Fibroblast of skin of scalp (primary cell): ENCODE measurements at regions not wholly inside any gene's neighbourhood (a gene's known extent, or its start where the extent isn't known, plus 50 kb on each side); places are given as distances from the start of the nearest gene placed in this dataset.

ENCODE experiments used
- DNase-seq: peaks from one replicate; pipeline ENCODE4 v3.0.0-alpha.2; 2013

DNA sequence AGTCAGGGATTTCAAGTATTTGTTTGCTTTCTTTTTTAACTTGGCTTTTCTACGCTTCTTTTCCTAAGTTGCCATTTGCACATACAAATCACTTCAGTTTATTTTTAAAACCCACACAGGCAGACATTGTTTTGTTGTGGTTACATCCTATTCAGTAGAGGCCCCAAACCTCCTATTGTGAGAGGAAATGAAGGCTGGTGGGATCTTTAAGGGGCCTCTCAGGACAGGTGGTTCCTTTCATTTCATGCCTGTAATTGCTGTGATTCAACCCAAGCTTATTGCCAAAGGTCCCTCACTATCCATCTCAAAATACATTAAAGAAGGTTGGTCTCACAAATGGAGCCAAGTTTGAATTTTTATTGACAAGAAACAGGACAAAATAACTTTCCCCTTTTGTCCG lies 257.1 kb downstream of the ADAMTS20 start:
- no peak for DNase-seq

DNA sequence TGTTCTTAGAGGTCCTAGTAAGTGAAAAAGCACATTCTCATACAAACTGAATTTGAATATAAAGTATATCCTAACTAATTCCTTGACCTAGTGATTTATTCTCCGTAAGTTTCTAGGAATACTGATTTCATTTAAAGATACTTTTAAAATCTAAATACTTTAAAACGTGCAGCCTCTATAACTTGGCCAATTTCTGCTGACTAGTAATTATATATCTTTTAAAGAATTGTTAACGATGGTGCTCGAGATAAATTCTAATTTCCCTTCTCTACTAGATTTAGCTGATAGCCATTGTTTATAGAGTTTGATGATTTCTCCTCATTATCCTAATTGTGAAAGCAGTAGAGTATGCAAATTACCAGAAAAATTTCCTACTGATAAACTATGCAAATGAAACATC lies 257.9 kb downstream of the ADAMTS20 start:
- DNase-seq = no peak

- DNase-seq = no peak
These were observed 258.6 kb downstream of the ADAMTS20 start for GRCh38 chr12:43293396-43293795.

DNA sequence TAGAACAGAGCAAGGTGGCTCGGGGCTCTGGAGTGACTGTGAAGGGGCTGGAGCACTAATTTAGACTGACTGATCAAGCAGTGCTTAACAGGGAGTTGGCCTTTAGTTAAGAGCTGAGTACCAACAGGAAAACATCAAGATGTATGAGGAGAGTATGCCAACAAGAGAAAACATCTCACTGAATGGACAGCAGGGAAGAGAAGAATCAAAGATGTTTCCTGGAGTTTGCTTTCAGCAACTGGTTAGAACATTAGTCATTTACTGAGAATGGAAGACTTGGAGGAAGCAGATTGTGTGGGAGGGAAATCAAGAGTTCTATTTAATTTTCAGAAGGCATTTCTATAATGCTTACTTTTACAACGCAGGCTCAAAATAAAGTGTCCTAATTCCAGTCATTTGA lies 259.3 kb downstream of the ADAMTS20 start:
- DNase-seq = peak; percentile 61

- DNase-seq = peak; percentile 58
These were observed 260.5 kb downstream of the ADAMTS20 start for GRCh38 chr12:43291516-43291915.

- DNase-seq = no peak
These were observed 261.2 kb downstream of the ADAMTS20 start for GRCh38 chr12:43290836-43291235.

GRCh38 chr12:43289426-43289801 lies 262.6 kb downstream of the ADAMTS20 start:
- DNase-seq = peak; percentile 55

DNA sequence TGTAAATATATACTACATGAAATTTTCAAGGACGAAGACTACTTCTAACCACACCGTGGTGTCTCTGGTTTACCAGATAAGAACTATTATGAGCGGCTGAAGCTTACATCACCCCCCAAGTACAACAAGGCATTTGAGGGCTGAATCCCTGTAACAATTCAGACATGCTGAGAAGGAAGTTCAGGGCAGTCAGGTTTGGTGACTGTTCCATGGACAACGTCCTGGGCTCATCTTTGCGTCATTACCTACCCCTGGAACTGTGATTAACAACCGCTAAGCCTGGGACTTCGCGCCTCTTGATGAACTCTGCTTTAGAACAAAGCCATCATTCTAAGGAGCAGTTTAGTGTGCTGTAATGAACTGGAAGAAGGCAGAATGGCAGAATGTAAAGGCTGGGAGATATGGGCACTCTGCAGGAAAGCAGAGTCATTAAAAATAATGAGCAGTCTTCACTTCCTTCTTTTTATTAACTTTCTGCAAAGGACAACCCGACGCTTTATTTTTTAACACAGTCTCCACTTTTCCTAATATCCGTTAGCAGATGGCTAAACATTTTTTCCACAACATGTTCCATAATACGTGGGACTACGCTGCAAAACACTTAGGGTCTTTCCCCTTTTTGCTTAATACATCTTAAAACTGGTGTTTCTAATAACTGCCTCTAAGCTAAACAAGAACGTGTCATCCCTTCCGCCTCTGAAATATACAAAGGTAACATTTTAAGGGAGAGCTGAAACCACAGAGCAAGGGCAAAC lies 263.2 kb downstream of the ADAMTS20 start:
- DNase-seq = no peak

DNA sequence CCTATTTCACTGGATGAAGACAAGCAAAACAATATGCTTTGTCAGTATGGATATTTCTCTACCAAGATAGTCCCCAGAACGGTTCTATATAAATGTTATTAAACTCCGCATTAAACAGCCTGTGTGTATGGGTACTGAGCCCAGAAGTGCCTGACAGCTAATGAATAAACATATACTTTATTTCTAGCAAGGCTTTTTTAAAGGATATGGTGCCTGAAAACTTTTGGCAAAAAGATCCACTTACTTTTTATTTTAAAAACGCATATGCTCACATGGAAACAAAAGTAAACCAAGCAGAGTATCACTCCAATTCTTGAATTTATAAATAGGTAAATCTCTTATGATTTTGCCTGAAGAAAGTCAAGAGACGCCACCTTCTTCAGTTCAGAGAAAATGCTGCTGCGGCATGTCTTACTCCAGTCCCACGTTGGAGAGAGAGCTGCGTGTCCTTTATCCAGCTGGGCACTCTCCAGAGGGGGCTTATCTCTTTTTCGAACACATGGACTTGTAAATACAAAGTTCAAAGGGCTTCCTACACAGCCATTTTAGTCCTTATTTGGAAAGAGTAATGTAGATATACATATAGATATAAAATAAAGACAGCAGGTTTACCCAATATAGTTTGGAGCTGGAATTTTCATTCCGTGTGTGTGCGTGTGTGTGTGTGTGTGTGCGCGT lies 264.2 kb downstream of the ADAMTS20 start:
- DNase-seq = no peak

DNA sequence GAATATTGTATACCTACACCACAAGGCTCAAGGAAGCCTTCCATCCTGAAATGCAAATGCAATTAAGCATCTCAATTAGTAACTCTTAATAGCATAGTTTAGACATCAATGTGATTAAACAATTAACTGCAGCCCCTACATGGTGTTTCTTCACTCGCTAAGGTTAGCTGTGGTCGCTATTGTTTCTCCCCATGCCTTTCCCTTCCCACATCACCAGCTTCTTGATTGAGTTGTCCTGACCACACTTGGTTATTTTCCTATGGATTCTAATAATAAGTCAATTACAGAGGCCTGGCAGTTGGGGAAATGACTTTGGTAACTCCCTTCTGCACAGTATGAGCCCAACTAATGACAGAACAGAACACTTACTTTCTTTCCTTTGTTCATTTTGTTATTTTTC lies 265.0 kb downstream of the ADAMTS20 start:
- no peak for DNase-seq

DNA sequence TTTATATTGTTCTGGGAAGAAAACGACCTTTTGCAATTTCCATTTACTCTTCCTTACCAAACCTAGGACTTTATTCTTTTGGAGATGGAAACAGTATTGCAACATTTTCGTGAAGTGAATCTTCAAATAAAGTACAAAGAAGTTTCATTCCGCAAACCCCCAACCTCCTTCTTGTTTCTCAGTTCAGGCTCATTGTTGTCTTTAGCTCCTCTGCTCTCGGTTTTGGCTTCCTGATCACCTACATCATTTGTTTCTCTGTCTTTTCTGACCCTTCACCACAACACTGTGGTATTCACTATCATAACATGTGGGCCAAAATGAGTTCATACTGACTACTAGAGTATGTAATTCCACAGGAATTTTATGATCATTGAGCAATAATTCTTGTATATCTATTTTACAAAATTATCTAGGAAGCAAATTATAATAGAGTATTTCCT lies 266.8 kb downstream of the ADAMTS20 start:
- peak; percentile 93 for DNase-seq

GRCh38 chr12:43284486-43285158 lies 267.4 kb downstream of the ADAMTS20 start:
- DNase-seq = no peak

GRCh38 chr12:43283206-43283605 lies 268.8 kb downstream of the ADAMTS20 start:
- DNase-seq = no peak

DNA sequence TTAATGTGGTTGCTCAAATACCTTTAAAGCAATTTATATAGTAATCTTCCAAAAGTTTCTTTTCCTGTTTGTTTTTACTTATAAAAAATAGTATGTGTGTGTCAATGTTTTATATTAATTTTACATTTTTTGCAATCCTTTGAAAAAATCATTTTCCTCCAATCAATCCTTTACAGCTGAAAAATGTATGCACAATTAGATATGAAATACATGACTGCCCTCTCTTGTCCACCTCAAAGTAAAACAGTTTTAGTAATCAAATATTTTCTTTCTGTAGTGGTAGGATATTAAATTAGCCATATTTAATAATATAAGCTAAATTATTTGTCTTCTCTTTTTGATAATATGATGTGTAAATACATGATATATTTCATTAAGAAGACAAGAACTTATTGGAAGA lies 269.9 kb downstream of the ADAMTS20 start:
- DNase-seq = peak; percentile 59

GRCh38 chr12:43281563-43281962 lies 270.4 kb downstream of the ADAMTS20 start:
- DNase-seq = no peak

DNA sequence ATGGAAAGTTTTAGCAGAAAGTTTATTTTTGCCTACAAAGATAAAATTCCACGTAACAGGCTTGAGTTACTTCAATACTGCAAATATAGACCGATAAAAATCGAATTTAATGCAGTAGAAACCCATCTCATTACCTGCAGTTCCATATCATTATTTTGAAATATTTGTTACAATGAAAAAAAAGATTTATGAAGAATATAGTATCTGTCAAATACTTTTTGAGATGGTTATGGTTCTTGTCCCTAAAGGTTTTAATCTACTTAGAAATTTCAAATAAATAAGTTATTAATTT lies 273.5 kb downstream of the ADAMTS20 start:
- no peak for DNase-seq

DNA sequence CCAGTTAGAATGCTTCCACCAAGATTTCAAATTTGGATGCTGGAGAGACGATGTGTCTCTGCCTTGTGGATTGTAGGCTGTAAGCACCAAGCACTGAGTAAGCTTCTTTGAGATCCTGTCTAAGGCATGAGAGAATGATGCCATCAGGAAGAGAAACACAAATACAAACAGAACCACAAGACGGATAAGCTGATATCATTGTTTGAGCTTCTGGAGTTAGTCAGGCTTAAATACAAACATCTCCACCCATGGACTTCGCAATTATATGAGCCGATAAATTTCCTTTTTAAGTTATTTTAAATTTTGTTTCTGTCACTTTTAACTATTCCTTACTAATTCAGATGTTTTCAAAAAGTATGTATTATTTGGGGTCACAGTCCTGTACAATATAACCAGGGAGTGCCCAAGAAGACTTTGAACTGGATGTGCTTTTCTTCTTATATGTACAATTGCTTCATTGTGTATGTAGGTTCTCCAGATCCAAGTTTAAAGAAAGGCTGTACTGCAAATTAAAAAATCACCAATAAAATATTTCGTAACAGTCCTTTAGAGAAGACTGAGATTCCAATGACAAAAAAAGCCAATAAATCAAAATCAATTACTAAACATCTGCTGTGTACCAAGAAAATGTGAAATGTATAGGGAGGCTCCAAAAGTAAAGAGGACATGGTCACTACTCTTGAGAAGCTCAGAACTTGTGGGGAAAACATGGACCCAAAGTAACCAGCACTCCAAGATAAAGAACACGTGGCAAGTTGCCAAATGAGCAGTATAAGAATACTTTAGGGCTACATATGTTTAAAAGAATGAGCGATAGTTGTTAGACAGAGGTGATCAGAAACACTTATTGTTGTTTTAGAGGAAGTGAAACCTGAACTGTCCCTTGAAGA lies 274.1 kb downstream of the ADAMTS20 start:
- no peak for DNase-seq

DNA sequence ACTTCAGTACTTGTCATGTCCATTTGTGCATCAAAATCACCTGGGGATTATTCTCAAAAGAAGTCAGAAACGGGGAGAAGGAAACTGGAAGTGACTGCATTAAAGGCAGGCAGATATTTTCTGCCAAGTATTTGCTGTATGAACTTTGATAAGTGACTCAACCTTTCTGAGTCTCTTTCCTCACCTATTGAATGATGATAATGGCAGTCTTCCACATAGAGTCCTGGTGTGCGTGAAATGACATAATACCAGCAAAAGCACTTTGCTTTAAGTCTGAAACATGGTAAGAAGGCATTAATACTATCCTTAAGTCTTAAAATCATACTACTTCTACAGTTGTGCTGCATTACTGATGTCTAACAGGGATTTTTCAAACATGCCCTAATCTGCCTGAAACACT lies 278.5 kb downstream of the ADAMTS20 start:
- DNase-seq = no peak

- DNase-seq = no peak
These were observed 280.3 kb downstream of the ADAMTS20 start for GRCh38 chr12:43271659-43272058.

- DNase-seq = no peak
These were observed 284.2 kb downstream of the ADAMTS20 start for GRCh38 chr12:43267818-43268217.

- DNase-seq = no peak
These were observed 290.3 kb downstream of the ADAMTS20 start for GRCh38 chr12:43261701-43262100.

- DNase-seq = no peak
These were observed 296.4 kb downstream of the ADAMTS20 start for GRCh38 chr12:43255522-43256111.

- no peak for DNase-seq
These were observed 299.4 kb downstream of the ADAMTS20 start for GRCh38 chr12:43252585-43252984.
